HepG2 (cell line): ENCODE measurements at regions not wholly inside any gene's neighbourhood (a gene's known extent, or its start where the extent isn't known, plus 50 kb on each side); places are given as distances from the start of the nearest gene placed in this dataset.

Experiments
- BRCA1 ChIP-seq: sonication (generic); formaldehyde crosslinking; IDR thresholded peaks from 2 replicates; pipeline ENCODE4 v1.4.0; 2020; ENCODE audit warnings: missing genetic modification reagents
- GTF3A ChIP-seq: sonication (generic); formaldehyde crosslinking; conservative IDR thresholded peaks from 2 replicates; pipeline ENCODE4 v1.4.0; 2020; ENCODE audit warnings: mild to moderate bottlenecking, missing genetic modification reagents
- JUNB ChIP-seq: sonication (generic); formaldehyde crosslinking; IDR thresholded peaks from 2 replicates; pipeline ENCODE4 v1.8.0; 2022; ENCODE audit warnings: missing genetic modification reagents, mild to moderate bottlenecking, borderline replicate concordance
- MAZ ChIP-seq, 2 experiments: sonication (generic) in 1 of 2; formaldehyde crosslinking in 1 of 2; IDR thresholded peaks; 2 replicates each; pipeline versions ENCODE4 v1.5.0 to v1.6.1; 2012 to 2020; ENCODE audit warnings: low read depth in 2 of 2, mild to moderate bottlenecking in 2 of 2, borderline replicate concordance in 1 of 2, improper control_type of control experiment in 1 of 2, low read length in 1 of 2, missing genetic modification reagents in 1 of 2, moderate library complexity in 1 of 2
- PAWR ChIP-seq: sonication (generic); formaldehyde crosslinking; IDR thresholded peaks from 2 replicates; pipeline ENCODE4 v1.4.0; 2020; ENCODE audit warnings: missing genetic modification reagents, mild to moderate bottlenecking, borderline replicate concordance
- SATB2 ChIP-seq: sonication (generic); formaldehyde crosslinking; IDR thresholded peaks from 2 replicates; pipeline ENCODE4 v1.5.0; 2020; ENCODE audit warnings: missing genetic modification reagents
- SIX4 ChIP-seq: sonication (generic); formaldehyde crosslinking; IDR thresholded peaks from 2 replicates; pipeline ENCODE4 v1.4.0; 2020; ENCODE audit warnings: missing genetic modification reagents
- SRSF9 ChIP-seq: fragments of 200-400 bp; formaldehyde crosslinking; IDR thresholded peaks from 2 replicates; pipeline ENCODE4 v1.6.1; 2018; ENCODE audit warnings: borderline replicate concordance, mild to moderate bottlenecking, low read depth, low read length; ENCODE audit not compliant: insufficient read depth, poor library complexity, severe bottlenecking

DNA sequence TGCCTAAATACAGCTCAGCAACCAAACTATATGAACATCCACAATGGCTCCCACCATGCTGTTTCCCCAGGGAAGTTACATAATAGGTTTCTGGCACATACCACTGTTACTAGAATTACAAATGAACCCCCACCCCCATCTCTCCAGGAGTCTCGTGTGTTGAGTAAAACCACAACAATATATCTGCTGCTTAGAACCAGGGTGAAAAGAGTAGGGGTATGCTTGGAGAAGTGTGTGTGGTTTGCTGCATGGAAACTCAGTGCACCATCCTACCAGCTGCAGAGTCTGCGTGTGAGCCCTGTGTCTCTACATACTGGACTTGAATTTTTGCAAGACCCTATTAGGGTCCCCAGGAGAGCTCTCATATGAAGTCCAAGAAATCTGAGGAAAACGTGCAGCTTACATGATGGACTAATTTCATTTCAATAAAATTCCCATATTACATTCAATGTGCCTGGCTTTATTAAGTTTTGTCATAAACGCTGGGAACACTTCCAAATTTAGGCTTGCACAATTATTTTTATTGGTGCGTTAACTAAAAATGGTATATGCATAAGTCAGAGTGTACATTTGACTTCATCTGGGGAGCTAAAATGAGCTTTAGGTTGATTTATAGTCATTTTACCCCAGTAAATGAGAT is 104.5 kb upstream of the NFIB start:
- no peak for TF ChIP-seq PAWR (CRISPR knock-in tag)
- no peak for TF ChIP-seq JUNB (CRISPR knock-in tag)
- TF ChIP-seq GTF3A (CRISPR knock-in tag): no peak
- no peak for TF ChIP-seq SIX4
- no peak for TF ChIP-seq SRSF9
- TF ChIP-seq SATB2 (CRISPR knock-in tag): no peak
- TF ChIP-seq MAZ (IDR thresholded peaks at IDR 0.05; ENCODE audit: borderline replicate concordance, low read depth, low read length): no peak
- no peak for TF ChIP-seq MAZ (CRISPR knock-in tag; IDR thresholded peaks at IDR 0.05; ENCODE audit: low read depth)
- TF ChIP-seq BRCA1 (CRISPR knock-in tag): no peak
